ENCODE measurements at regions not wholly inside any gene's neighbourhood (a gene's known extent, or its start where the extent isn't known, plus 50 kb on each side); places are given as distances from the start of the nearest gene placed in this dataset.

- no peaks in the 10 kb centered on the region for H4K20me1 ChIP-seq (ENCODE audit: insufficient read depth)
- H3K9ac ChIP-seq (ENCODE audit: low read length), result no peak overlapping the region
- no TSS peak for BruUV-seq (replicated peaks)
- H3K4me3 ChIP-seq (replicated peaks in 1 of 2; ENCODE audit: low read depth in 1 of 2, low read length in 2 of 2), result no peak overlapping the region
- peaks cover 7 to 29% of the 10 kb centered on the region in 2 experiments; a peak in 3 of 4 replicates for H3K9me3 ChIP-seq (ENCODE audit: control insufficient read depth in 1 of 2, insufficient read depth in 1 of 2, low read depth in 1 of 2, low read length in 2 of 2)
- H3K36me3 ChIP-seq (ENCODE audit: control insufficient read depth in 1 of 2, insufficient read depth in 2 of 2, low read length in 2 of 2), result no peaks in the 10 kb centered on the region
- H2AFZ ChIP-seq (ENCODE audit: low read depth, low read length, poor library complexity, severe bottlenecking), result no peak overlapping the region
- intact Hi-C loops (cut with micrococcal nuclease), result no loop called here
- RAD21 ChIA-PET (ENCODE audit: low non-redundant PET in 1 of 2, low total read pairs in 2 of 2, uncharacterized antibody in 2 of 2, unreplicated experiment in 2 of 2), result no interaction called here
- H3K4me1 ChIP-seq (ENCODE audit: control insufficient read depth in 1 of 2, insufficient read depth in 2 of 2, low read length in 2 of 2), result no peaks in the 10 kb centered on the region
- H3K9me2 ChIP-seq (ENCODE audit: insufficient read depth), result no peaks in the 10 kb centered on the region
- H3K27me3 ChIP-seq (ENCODE audit: insufficient read depth, low read length), result no peaks in the 10 kb centered on the region
- no peak overlapping the region for H3K4me2 ChIP-seq (ENCODE audit: low read length)
- CTCF ChIA-PET, result no interaction called here
- POLR2A ChIA-PET, result no interaction called here
- H3K79me2 ChIP-seq (ENCODE audit: insufficient read depth, low read length), result no peaks in the 10 kb centered on the region
- no peak for DNase-seq (ENCODE audit: low read depth, low spot score)
- no peak overlapping the region for H3K27ac ChIP-seq (ENCODE audit: low read depth, low read length)
- no peak for ATAC-seq
- TF ChIP-seq CEBPB (IDR thresholded peaks at IDR 0.05; ENCODE audit: low read depth) (no peak), ATF3 (IDR thresholded peaks at IDR 0.05) (no peak), FOSL1 (IDR thresholded peaks at IDR 0.05; ENCODE audit: low read depth) (no peak), RAD21 (IDR thresholded peaks at IDR 0.05; ENCODE audit: low read depth) (no peak), JUND (IDR thresholded peaks at IDR 0.05) (no peak), SIN3A (IDR thresholded peaks at IDR 0.05; ENCODE audit: low read depth) (no peak), EZH2phosphoT487 (IDR thresholded peaks at IDR 0.05; ENCODE audit: borderline replicate concordance) (no peak), POLR2A (IDR thresholded peaks at IDR 0.05; ENCODE audit: borderline replicate concordance, extremely low read depth, insufficient read depth, insufficient read length) (no peak), POLR2AphosphoS5 (IDR thresholded peaks at IDR 0.05; ENCODE audit: low read depth, low read length) (no peak), SP1 (IDR thresholded peaks at IDR 0.05; ENCODE audit: low read depth) (no peak), SRF (IDR thresholded peaks at IDR 0.05; ENCODE audit: low read depth) (no peak), CTCF (IDR thresholded peaks at IDR 0.05 in 2 of 3, conservative IDR thresholded peaks at IDR 0.05 in 1 of 3; ENCODE audit: borderline replicate concordance in 1 of 3, insufficient read depth in 1 of 3, low read depth in 2 of 3, low read length in 2 of 3) (no peak), CBX3 (IDR thresholded peaks at IDR 0.05; ENCODE audit: low read depth) (no peak), ZNF274 (IDR thresholded peaks at IDR 0.05; ENCODE audit: low read depth, low read length) (no peak), EZH2 (IDR thresholded peaks at IDR 0.05) (no peak), MAX (IDR thresholded peaks at IDR 0.05) (no peak)
Measured at GRCh38 chr5:2574155-2574554, 177.3 kb downstream of the IRX2 start.

Data from HCT116 (cell line).